ENCODE measurements at regions not wholly inside any gene's neighbourhood (a gene's known extent, or its start where the extent isn't known, plus 50 kb on each side); places are given as distances from the start of the nearest gene placed in this dataset.

DNA sequence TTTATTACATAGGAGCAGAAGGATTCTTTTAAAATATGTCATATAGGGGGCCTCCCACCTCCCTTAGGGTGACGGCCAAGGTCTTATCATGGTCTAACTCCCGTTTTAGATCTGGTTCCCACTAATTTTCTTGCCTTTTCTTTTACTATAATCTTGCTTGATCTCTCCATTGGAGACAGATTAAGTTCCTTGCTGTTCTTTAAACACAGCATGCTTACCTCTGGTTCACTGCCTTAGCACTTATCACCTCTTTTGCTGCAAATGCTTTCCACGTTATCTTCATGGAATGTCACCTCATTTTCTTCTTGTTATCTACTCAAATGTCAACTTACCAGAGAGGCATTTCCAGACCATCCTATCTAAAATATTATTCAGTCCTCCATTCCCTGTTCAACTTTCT is 1047.6 kb downstream of the TLE4 start:
- Histone ChIP-seq H3K4me2 (ENCODE audit: insufficient read depth, low read length) (no peak overlapping the region), H3K36me3 (ENCODE audit: control insufficient read depth in 2 of 2, extremely low read depth in 1 of 2, insufficient read depth in 2 of 2, low read length in 2 of 2) (no peaks in the 10 kb centered on the region), H3K27me3 (ENCODE audit: control insufficient read depth in 2 of 2, insufficient read depth in 2 of 2, low read length in 2 of 2) (no peaks in the 10 kb centered on the region), H3K4me1 (ENCODE audit: control insufficient read depth, extremely low read depth, insufficient read depth, low read length) (no peaks in the 10 kb centered on the region), H2AFZ (ENCODE audit: low read depth, low read length) (no peak overlapping the region), H3K9ac (replicated peaks; ENCODE audit: extremely low read depth, insufficient read depth, low read length) (no peak overlapping the region), H3K79me2 (ENCODE audit: control insufficient read depth, insufficient read depth, low read length) (no peaks in the 10 kb centered on the region), H3K9me1 (replicated peaks; ENCODE audit: control insufficient read depth, extremely low read depth, insufficient read depth, low read length) (no peaks in the 10 kb centered on the region), H3K9me3 (replicated peaks; ENCODE audit: control insufficient read depth, insufficient read depth, low read length) (no peaks in the 10 kb centered on the region), H3K27ac (ENCODE audit: insufficient read depth, low read depth, low read length) (no peak overlapping the region), H3K4me3 (replicated peaks in 1 of 3; ENCODE audit: insufficient read depth in 1 of 3, low read depth in 1 of 3, low read length in 3 of 3) (no peak overlapping the region), H4K20me1 (replicated peaks; ENCODE audit: control insufficient read depth, extremely low read depth, insufficient read depth, low read length) (no peaks in the 10 kb centered on the region)
- TF ChIP-seq POLR2AphosphoS5 (IDR thresholded peaks at IDR 0.05; ENCODE audit: insufficient read depth, low read depth, low read length), result no peak
- no peak for TF ChIP-seq FOS (IDR thresholded peaks at IDR 0.05; ENCODE audit: borderline replicate concordance, insufficient read depth, low read length)
- TF ChIP-seq JUN (IDR thresholded peaks at IDR 0.05; ENCODE audit: borderline replicate concordance, insufficient read depth, insufficient read length, low read depth), result no peak
- TF ChIP-seq GATA2 (IDR thresholded peaks at IDR 0.05; ENCODE audit: insufficient read depth, insufficient read length, low read depth, low read length), result no peak
- no peak for TF ChIP-seq CTCF (IDR thresholded peaks at IDR 0.05; ENCODE audit: extremely low read depth in 1 of 2, insufficient read depth in 1 of 2, low read depth in 1 of 2, low read length in 2 of 2)
- TF ChIP-seq EZH2 (IDR thresholded peaks at IDR 0.05; ENCODE audit: borderline replicate concordance, low read depth, low read length, severe bottlenecking), result no peak
- no peak for TF ChIP-seq MYC (IDR thresholded peaks at IDR 0.05; ENCODE audit: low read depth, low read length)
- TF ChIP-seq POLR2A (IDR thresholded peaks at IDR 0.05; ENCODE audit: low read depth, low read length), result no peak
- no peak for TF ChIP-seq MAX (IDR thresholded peaks at IDR 0.05; ENCODE audit: insufficient read depth, insufficient read length)
- DNase-seq (ENCODE audit: low read depth, low spot score) (no peak), FAIRE-seq (no peak)
- BruUV-seq (replicated peaks), result no TSS peak
- intact Hi-C loops (cut with micrococcal nuclease), result no loop called here
- POLR2A ChIA-PET, result no interaction called here
- CTCF ChIA-PET, result no interaction called here
- dilution Hi-C loops (cut with MboI; ENCODE audit: extremely low pct_ligation_motif_present, low sequenced_read_pairs), result no loop called here
